B cell (primary cell): ENCODE measurements at regions not wholly inside any gene's neighbourhood (a gene's known extent, or its start where the extent isn't known, plus 50 kb on each side); places are given as distances from the start of the nearest gene placed in this dataset.

Experiments used
- ATAC-seq: fragments of 200-7000 bp; cut with Tn5 transposase; one replicate; pipeline ENCODE4 v1.10.0; 2021; ENCODE audit warnings: low read depth, mild to moderate bottlenecking, moderate number of reproducible peaks, moderate library complexity
- CTCF ChIA-PET: fragments of 350-600 bp; sonication (Branson Sonifier 250); formaldehyde crosslinking; loops from one replicate; lab custom pipeline; 2021; ENCODE audit warnings: antibody characterized with exemption, inconsistent platforms; lab: Charles Lee
- POLR2A ChIA-PET: fragments of 350-600 bp; sonication (Branson Sonifier 250); formaldehyde crosslinking; loops from one replicate; lab custom pipeline; 2021; ENCODE audit warnings: antibody characterized with exemption; lab: Charles Lee
- DNase-seq: peaks from one replicate; pipeline ENCODE4 v3.0.0; 2013
- H2AFZ ChIP-seq: 2 replicates; pipeline ENCODE4 v1.6.1; 2012; ENCODE audit warnings: mild to moderate bottlenecking, low read depth, low read length; ENCODE audit not compliant: insufficient read depth, poor library complexity, severe bottlenecking
- H3K27ac ChIP-seq, 2 donors: 1 replicate in 1 of 2; 2 replicates in 1 of 2; pipeline ENCODE4 v1.5.1; 2012 to 2013; ENCODE audit warnings: low read length in 2 of 2, mild to moderate bottlenecking in 2 of 2, moderate library complexity in 1 of 2
- H3K27me3 ChIP-seq, 4 experiments: fragments of 200-600 bp in 1 of 4; sonication (generic) in 1 of 4; replicated peaks in 1 of 4; 1 replicate in 2 of 4; 2 replicates in 2 of 4; pipeline versions ENCODE4 v1.6.1 to v1.7.0; 2013 to 2016; ENCODE audit warnings: low read length in 3 of 4, mild to moderate bottlenecking in 2 of 4, mixed read lengths in 1 of 4, moderate library complexity in 1 of 4; ENCODE audit not compliant: insufficient read depth in 4 of 4, control insufficient read depth in 3 of 4; ENCODE audit errors: control extremely low read depth in 1 of 4
- H3K36me3 ChIP-seq, 2 experiments: replicated peaks in 1 of 2; 1 replicate in 1 of 2; 2 replicates in 1 of 2; pipeline versions ENCODE4 v1.6.1 to v1.7.1; 2013; ENCODE audit warnings: low read length in 1 of 2; ENCODE audit not compliant: insufficient read depth in 2 of 2, control insufficient read depth in 1 of 2; ENCODE audit errors: control extremely low read depth in 1 of 2, extremely low read depth in 1 of 2
- H3K4me1 ChIP-seq, 2 donors: fragments of 200-600 bp in 1 of 2; sonication (generic) in 1 of 2; 1 replicate in 1 of 2; 2 replicates in 1 of 2; pipeline versions ENCODE4 v1.5.1 to v1.6.1; 2013 to 2017; ENCODE audit warnings: low read length in 2 of 2; ENCODE audit not compliant: control insufficient read depth in 2 of 2, insufficient read depth in 2 of 2
- H3K4me2 ChIP-seq: replicated peaks from 2 replicates; pipeline ENCODE3; 2012; ENCODE audit warnings: mild to moderate bottlenecking, low read depth, low read length; ENCODE audit not compliant: poor library complexity, severe bottlenecking
- H3K4me3 ChIP-seq, 5 experiments: fragments of 200-600 bp in 1 of 5; sonication (generic) in 1 of 5; 1 replicate in 3 of 5; 2 replicates in 2 of 5; pipeline versions ENCODE4 v1.5.1 to v1.7.0; 2011 to 2016; ENCODE audit warnings: low read length in 4 of 5, mild to moderate bottlenecking in 4 of 5, low read depth in 2 of 5, control low read depth in 1 of 5, moderate library complexity in 1 of 5; ENCODE audit not compliant: insufficient read depth in 1 of 5; ENCODE audit errors: control extremely low read depth in 1 of 5, extremely low read depth in 1 of 5
- H3K79me2 ChIP-seq: fragments of 200-600 bp; sonication (generic); one replicate; pipeline ENCODE4 v1.6.0; 2016; ENCODE audit warnings: low read length; ENCODE audit not compliant: control insufficient read depth, insufficient read depth
- H3K9ac ChIP-seq: fragments of 200-600 bp; sonication (generic); 2 replicates; pipeline ENCODE4 v1.6.1; 2017; ENCODE audit warnings: mild to moderate bottlenecking, low read length, moderate library complexity
- H3K9me3 ChIP-seq, 3 donors: one replicate each; pipeline versions ENCODE4 v1.6.1 to v1.7.1; 2013; ENCODE audit warnings: low read length in 2 of 3; ENCODE audit not compliant: control insufficient read depth in 2 of 3, insufficient read depth in 1 of 3; ENCODE audit errors: control extremely low read depth in 1 of 3
- H4K20me1 ChIP-seq: 2 replicates; pipeline ENCODE4 v1.6.0; 2012; ENCODE audit warnings: mild to moderate bottlenecking, low read length; ENCODE audit not compliant: insufficient read depth, control insufficient read depth, poor library complexity, severe bottlenecking
- H3K27ac Mint-ChIP-seq: one replicate; pipeline ENCODE4 v1.8.0; 2021; ENCODE audit warnings: mixed read lengths
- H3K27me3 Mint-ChIP-seq: one replicate; pipeline ENCODE4 v1.8.0; 2021; ENCODE audit warnings: mixed read lengths
- H3K4me1 Mint-ChIP-seq: one replicate; pipeline ENCODE4 v1.8.0; 2021; ENCODE audit warnings: mixed read lengths
- H3K4me3 Mint-ChIP-seq: one replicate; pipeline ENCODE4 v1.8.0; 2021; ENCODE audit warnings: mixed read lengths
- H3K9me3 Mint-ChIP-seq: one replicate; pipeline ENCODE4 v1.8.0; 2022; ENCODE audit warnings: mixed read lengths; ENCODE audit not compliant: insufficient read depth
- CTCF ChIP-seq: fragments of 200-600 bp; IDR thresholded peaks from one replicate; pipeline ENCODE4 v1.8.0; 2022; ENCODE audit warnings: antibody characterized with exemption, mild to moderate bottlenecking
- EZH2 ChIP-seq: IDR thresholded peaks from 2 replicates; pipeline ENCODE4 v1.6.1; 2012; ENCODE audit warnings: borderline replicate concordance, low read depth, mild to moderate bottlenecking, moderate library complexity, low read length; ENCODE audit not compliant: insufficient read depth, poor library complexity, severe bottlenecking
- WGBS: methylation state at CpG from one replicate; pipeline ENCODE4 v1.1.5; 2013; ENCODE audit warnings: missing lambda C conversion rate; ENCODE audit not compliant: insufficient coverage; 5-methylcytosine and 5-hydroxymethylcytosine counted together
- intact Hi-C: fragments of 100-400 bp; cut with micrococcal nuclease; formaldehyde crosslinking; loops from one replicate; pipeline ENCODE4 v1.10.0; 2022

- Histone ChIP-seq H3K9ac (no peak overlapping the region), H3K4me1 (no peaks in the 10 kb centered on the region), H2AFZ (no peak overlapping the region), H3K4me3 (no peak overlapping the region), H3K27ac (no peak overlapping the region), H3K36me3 (no peaks in the 10 kb centered on the region), H3K79me2 (no peaks in the 10 kb centered on the region), H4K20me1 (no peaks in the 10 kb centered on the region), H3K27me3 (no peaks in the 10 kb centered on the region), H3K9me3 (no peaks in the 10 kb centered on the region), H3K4me2 (no peak overlapping the region)
- Mint-ChIP-seq H3K4me1 (no peaks in the 10 kb centered on the region), H3K4me3 (no peak overlapping the region), H3K27me3 (peaks cover 11% of the 10 kb centered on the region), H3K27ac (no peak overlapping the region), H3K9me3 (no peaks in the 10 kb centered on the region)
- ChIA-PET POLR2A (no interaction called here), CTCF (no interaction called here)
- intact Hi-C loops = no loop called here
- DNase-seq (no peak), ATAC-seq (no peak)
- TF ChIP-seq CTCF = no peak
- TF ChIP-seq EZH2 = no peak
- 100% methylated on average over 4 of the region's 5 CpGs for WGBS
Measured at GRCh38 chr2:15772681-15773080, 167.7 kb upstream of the MYCN start.

DNA sequence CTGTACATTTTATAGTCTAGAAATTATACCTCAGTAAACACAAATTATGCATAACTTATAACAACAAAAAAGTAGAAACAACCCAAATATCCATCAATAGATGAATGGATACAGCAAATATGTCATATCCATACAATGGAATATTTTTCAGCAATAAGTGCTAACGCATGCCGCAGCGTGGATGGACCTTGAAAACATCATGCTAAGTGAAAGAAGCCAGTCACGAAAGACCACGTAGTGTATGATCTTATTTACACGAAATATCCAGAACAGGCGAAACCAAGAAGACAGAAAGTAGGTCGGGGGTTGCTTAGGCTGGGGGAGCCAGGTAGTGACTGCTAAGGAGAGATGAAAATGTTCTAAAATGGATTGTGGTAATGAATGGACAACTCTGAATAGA, 167.1 kb upstream of the MYCN start:
- H4K20me1 ChIP-seq = no peaks in the 10 kb centered on the region
- H3K4me2 ChIP-seq = no peak overlapping the region
- 90% methylated on average over 8 of the region's 8 CpGs for WGBS
- DNase-seq (no peak), ATAC-seq (no peak)
- TF ChIP-seq EZH2 = no peak
- no peak for TF ChIP-seq CTCF
- H3K27ac ChIP-seq = no peak overlapping the region
- ChIA-PET CTCF (no interaction called here), POLR2A (no interaction called here)
- no peaks in the 10 kb centered on the region for H3K27me3 ChIP-seq
- no peaks in the 10 kb centered on the region for H3K4me1 ChIP-seq
- no peaks in the 10 kb centered on the region for H3K79me2 ChIP-seq
- H3K27ac Mint-ChIP-seq = no peak overlapping the region
- no peak overlapping the region for H3K4me3 Mint-ChIP-seq
- no peaks in the 10 kb centered on the region for H3K36me3 ChIP-seq
- no peaks in the 10 kb centered on the region for H3K9me3 ChIP-seq
- H2AFZ ChIP-seq = no peak overlapping the region
- H3K9me3 Mint-ChIP-seq = no peaks in the 10 kb centered on the region
- no peaks in the 10 kb centered on the region for H3K4me1 Mint-ChIP-seq
- intact Hi-C loops = no loop called here
- H3K4me3 ChIP-seq = no peak overlapping the region
- H3K9ac ChIP-seq = no peak overlapping the region
- H3K27me3 Mint-ChIP-seq = peaks cover 11% of the 10 kb centered on the region
